DND-41 (cell line): ENCODE measurements at regions not wholly inside any gene's neighbourhood (a gene's known extent, or its start where the extent isn't known, plus 50 kb on each side); places are given as distances from the start of the nearest gene placed in this dataset.

ENCODE experiments used
- ATAC-seq: fragments of 200-7000 bp; cut with Tn5 transposase; 3 replicates; pipeline ENCODE4 v1.9.1; 2021; ENCODE audit warnings: low read depth; ENCODE audit not compliant: insufficient read depth
- DNase-seq: peaks from one replicate; pipeline ENCODE4 v3.0.0-alpha.2; 2020
- H2AFZ ChIP-seq: 2 replicates; pipeline ENCODE4 v1.6.0; 2012; ENCODE audit warnings: low read depth, low read length
- H3K27ac ChIP-seq: 2 replicates; pipeline ENCODE4 v1.5.1; 2012; ENCODE audit warnings: low read length, inconsistent platforms
- H3K27me3 ChIP-seq: fragments of 200-600 bp; sonication (generic); 2 replicates; pipeline ENCODE4 v1.6.0; 2012; ENCODE audit warnings: low read length, mild to moderate bottlenecking, inconsistent platforms; ENCODE audit not compliant: insufficient read depth, poor library complexity
- H3K36me3 ChIP-seq: 2 replicates; pipeline ENCODE4 v1.5.1; 2012; ENCODE audit warnings: low read length, inconsistent platforms; ENCODE audit not compliant: insufficient read depth
- H3K4me1 ChIP-seq: 2 replicates; pipeline ENCODE4 v1.5.1; 2012; ENCODE audit warnings: mild to moderate bottlenecking, low read length; ENCODE audit not compliant: insufficient read depth
- H3K4me2 ChIP-seq: 2 replicates; pipeline ENCODE4 v1.6.0; 2012; ENCODE audit warnings: mild to moderate bottlenecking, moderate library complexity, low read length, inconsistent platforms; ENCODE audit not compliant: insufficient read depth
- H3K4me3 ChIP-seq, 2 experiments: fragments of 200-600 bp in 1 of 2; shearing (Covaris generic) in 1 of 2; 2 replicates each; pipeline ENCODE4 v1.5.1; 2012 to 2016; ENCODE audit warnings: inconsistent platforms in 2 of 2, low read length in 2 of 2, mild to moderate bottlenecking in 2 of 2, low read depth in 1 of 2, moderate library complexity in 1 of 2
- H3K79me2 ChIP-seq: 2 replicates; pipeline ENCODE4 v1.6.0; 2012; ENCODE audit warnings: low read length, inconsistent platforms; ENCODE audit not compliant: insufficient read depth
- H3K9ac ChIP-seq: 2 replicates; pipeline ENCODE4 v1.6.0; 2012; ENCODE audit warnings: low read depth, mild to moderate bottlenecking, inconsistent platforms, low read length, moderate library complexity
- H3K9me3 ChIP-seq: 2 replicates; pipeline ENCODE4 v1.5.1; 2012; ENCODE audit warnings: low read length, moderate library complexity, mild to moderate bottlenecking, inconsistent platforms; ENCODE audit not compliant: insufficient read depth, severe bottlenecking
- H4K20me1 ChIP-seq: 2 replicates; pipeline ENCODE4 v1.6.0; 2012; ENCODE audit warnings: low read length; ENCODE audit not compliant: insufficient read depth
- CTCF ChIP-seq: IDR thresholded peaks from 2 replicates; pipeline ENCODE4 v1.5.1; 2012; ENCODE audit warnings: borderline replicate concordance, low read length, moderate library complexity, mild to moderate bottlenecking; ENCODE audit not compliant: poor library complexity, severe bottlenecking; ENCODE audit errors: extremely low read depth
- EZH2 ChIP-seq: IDR thresholded peaks from 3 replicates; pipeline ENCODE4 v1.6.1; 2012; ENCODE audit warnings: borderline replicate concordance, low read depth, mild to moderate bottlenecking, moderate library complexity, low read length, inconsistent platforms; ENCODE audit not compliant: severe bottlenecking

DNA sequence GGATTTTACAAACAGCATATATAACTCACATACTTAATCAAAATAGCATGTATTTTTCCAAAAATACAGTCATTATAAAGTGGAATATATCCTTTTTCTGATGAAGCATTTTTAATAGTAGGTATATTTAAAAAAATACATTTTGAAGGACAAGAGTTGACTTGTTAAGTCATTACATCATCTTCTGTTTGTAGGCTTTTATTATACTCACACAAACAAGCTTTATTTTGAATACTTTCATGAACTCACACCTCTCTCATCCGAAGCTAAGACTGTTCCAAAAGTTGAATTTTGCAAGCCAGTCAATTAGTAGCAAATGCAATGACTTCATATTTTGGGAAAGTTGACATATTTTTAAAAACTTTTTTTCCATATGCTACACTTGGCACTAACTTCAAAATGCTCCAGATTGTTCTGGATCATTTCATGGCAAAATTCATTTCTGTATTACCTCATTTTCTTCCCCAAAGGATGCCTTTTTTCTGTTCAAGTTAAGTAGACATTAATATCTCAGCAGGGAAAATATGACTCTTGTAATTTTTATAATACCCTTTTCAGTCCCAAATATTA lies 68.5 kb upstream of the WDR75 start:
- ATAC-seq (no peak), DNase-seq (no peak)
- Histone ChIP-seq H3K79me2 (no peaks in the 10 kb centered on the region), H2AFZ (no peak overlapping the region), H3K27me3 (no peaks in the 10 kb centered on the region), H3K4me1 (no peaks in the 10 kb centered on the region), H3K4me3 (no peak overlapping the region), H3K27ac (no peak overlapping the region), H4K20me1 (no peaks in the 10 kb centered on the region), H3K36me3 (no peaks in the 10 kb centered on the region), H3K9me3 (no peaks in the 10 kb centered on the region), H3K4me2 (no peak overlapping the region), H3K9ac (no peak overlapping the region)
- TF ChIP-seq CTCF, result no peak
- no peak for TF ChIP-seq EZH2

DNA sequence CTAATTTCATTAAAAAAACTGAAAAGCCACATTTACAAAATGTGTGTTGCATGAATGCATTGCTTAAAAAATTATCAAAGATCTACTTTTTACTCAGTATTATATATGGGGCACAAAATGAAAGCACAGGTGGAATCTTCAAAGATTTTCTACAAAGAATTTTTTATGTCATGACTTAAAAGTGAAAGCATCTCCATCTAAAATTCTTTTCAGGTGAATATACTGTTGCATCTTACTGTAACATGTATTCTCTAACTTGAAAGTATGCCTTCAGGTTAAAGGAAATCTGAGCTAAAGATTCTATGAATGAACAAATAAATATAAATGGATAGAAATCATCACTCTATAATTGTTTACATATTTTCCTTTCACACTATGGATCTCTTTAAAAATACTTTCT lies 66.8 kb upstream of the WDR75 start:
- H2AFZ ChIP-seq, result no peak overlapping the region
- no peaks in the 10 kb centered on the region for H4K20me1 ChIP-seq
- ATAC-seq (no peak), DNase-seq (no peak)
- H3K27ac ChIP-seq, result no peak overlapping the region
- H3K79me2 ChIP-seq, result no peaks in the 10 kb centered on the region
- H3K4me1 ChIP-seq, result no peaks in the 10 kb centered on the region
- no peak overlapping the region for H3K4me2 ChIP-seq
- no peaks in the 10 kb centered on the region for H3K27me3 ChIP-seq
- no peak for TF ChIP-seq EZH2
- no peak for TF ChIP-seq CTCF
- H3K36me3 ChIP-seq, result no peaks in the 10 kb centered on the region
- no peak overlapping the region for H3K9ac ChIP-seq
- H3K4me3 ChIP-seq, result no peak overlapping the region
- no peaks in the 10 kb centered on the region for H3K9me3 ChIP-seq

GRCh38 chr2:189375842-189376241 lies 65.4 kb upstream of the WDR75 start:
- TF ChIP-seq CTCF (no peak), EZH2 (no peak)
- H3K27ac ChIP-seq, result no peak overlapping the region
- no peaks in the 10 kb centered on the region for H4K20me1 ChIP-seq
- H3K36me3 ChIP-seq, result no peaks in the 10 kb centered on the region
- no peak overlapping the region for H2AFZ ChIP-seq
- ATAC-seq, result no peak
- DNase-seq, result no peak
- H3K9ac ChIP-seq, result no peak overlapping the region
- no peak overlapping the region for H3K4me2 ChIP-seq
- no peak overlapping the region for H3K4me3 ChIP-seq
- H3K9me3 ChIP-seq, result no peaks in the 10 kb centered on the region
- H3K27me3 ChIP-seq, result no peaks in the 10 kb centered on the region
- no peaks in the 10 kb centered on the region for H3K4me1 ChIP-seq
- no peaks in the 10 kb centered on the region for H3K79me2 ChIP-seq

GRCh38 chr2:189379287-189379630 lies 62.0 kb upstream of the WDR75 start:
- Histone ChIP-seq H3K79me2 (no peaks in the 10 kb centered on the region), H4K20me1 (no peaks in the 10 kb centered on the region), H2AFZ (no peak overlapping the region), H3K9ac (no peak overlapping the region), H3K4me3 (no peak overlapping the region), H3K9me3 (no peaks in the 10 kb centered on the region), H3K27ac (no peak overlapping the region), H3K4me2 (no peak overlapping the region), H3K4me1 (no peaks in the 10 kb centered on the region), H3K36me3 (no peaks in the 10 kb centered on the region), H3K27me3 (no peaks in the 10 kb centered on the region)
- ATAC-seq, result no peak
- no peak for DNase-seq
- TF ChIP-seq EZH2 (no peak), CTCF (no peak)
